Fibroblast of skin of right biceps (primary cell): ENCODE measurements at regions not wholly inside any gene's neighbourhood (a gene's known extent, or its start where the extent isn't known, plus 50 kb on each side); places are given as distances from the start of the nearest gene placed in this dataset.
"Not testable (repeated sequence)": the region's sequence is repeated elsewhere in the genome, so short reads cannot be mapped to it uniquely, and the experiment has no call there.

Source experiments
- DNase-seq: peaks from one replicate; pipeline ENCODE4 v3.0.0-alpha.2; 2013

GRCh38 chr3:167100651-167101050, 279.4 kb downstream of the ZBBX start:
- no peak for DNase-seq

GRCh38 chr3:167100200-167100599, 279.9 kb downstream of the ZBBX start:
- no peak for DNase-seq

- no peak for DNase-seq
These were observed 284.1 kb downstream of the ZBBX start for GRCh38 chr3:167095976-167096375.

GRCh38 chr3:167094632-167095031, 285.5 kb downstream of the ZBBX start:
- DNase-seq, result no peak

GRCh38 chr3:167091226-167091625, 288.9 kb downstream of the ZBBX start:
- DNase-seq, result peak; percentile 54

GRCh38 chr3:167084545-167084944, 295.6 kb downstream of the ZBBX start:
- DNase-seq, result no peak

GRCh38 chr3:167078070-167078622, 302.0 kb downstream of the ZBBX start:
- no peak for DNase-seq

- DNase-seq, result no peak
These were observed 312.3 kb downstream of the ZBBX start for GRCh38 chr3:167067787-167068161.

- no peak for DNase-seq
These were observed 312.9 kb downstream of the ZBBX start for GRCh38 chr3:167066977-167067786.

GRCh38 chr3:167057581-167057980, 322.5 kb downstream of the ZBBX start:
- no peak for DNase-seq

GRCh38 chr3:167054926-167055325, 325.2 kb downstream of the ZBBX start:
- no peak for DNase-seq

GRCh38 chr3:167051421-167051820, 328.7 kb downstream of the ZBBX start:
- DNase-seq, result no peak

GRCh38 chr3:167033866-167034265, 346.2 kb downstream of the ZBBX start:
- DNase-seq, result no peak

- peak; percentile 57 for DNase-seq
These were observed 347.7 kb downstream of the ZBBX start for GRCh38 chr3:167032267-167032876.

- DNase-seq, result no peak
These were observed 348.6 kb downstream of the ZBBX start for GRCh38 chr3:167031364-167032049.

- no peak for DNase-seq
These were observed 349.9 kb downstream of the ZBBX start for GRCh38 chr3:167030082-167030725.

- DNase-seq, result not testable (repeated sequence)
These were observed 360.6 kb downstream of the ZBBX start for GRCh38 chr3:167019503-167019902.

GRCh38 chr3:167018591-167019111, 361.4 kb downstream of the ZBBX start:
- DNase-seq, result not testable (repeated sequence)

GRCh38 chr3:167012691-167013090, 367.4 kb downstream of the ZBBX start:
- no peak for DNase-seq

- DNase-seq, result no peak
These were observed 371.3 kb downstream of the ZBBX start for GRCh38 chr3:167008791-167009190.

GRCh38 chr3:167001374-167001773, 378.7 kb downstream of the ZBBX start:
- no peak for DNase-seq

- DNase-seq, result peak; percentile 26
These were observed 387.0 kb downstream of the ZBBX start for GRCh38 chr3:166993015-166993630.
